Right lobe of liver (tissue), 6 donors: ENCODE measurements at regions not wholly inside any gene's neighbourhood (a gene's known extent, or its start where the extent isn't known, plus 50 kb on each side); places are given as distances from the start of the nearest gene placed in this dataset.

ENCODE experiments used
- ATAC-seq, 4 donors: fragments of 200-7000 bp; cut with Tn5 transposase; one replicate each; pipeline ENCODE4 v1.9.1; 2020; ENCODE audit warnings: mild to moderate bottlenecking in 4 of 4, moderate library complexity in 4 of 4
- DNase-seq, 3 donors: peaks; one replicate each; pipeline ENCODE4 v3.0.0-alpha.2; 2020
- H3K27ac ChIP-seq, 3 donors: fragments of 200-600 bp; one replicate each; pipeline ENCODE4 v1.8.0; 2022
- H3K27me3 ChIP-seq, 2 donors: fragments of 200-600 bp; one replicate each; pipeline ENCODE4 v1.8.0; 2022
- H3K36me3 ChIP-seq, 4 donors: fragments of 200-600 bp; sonication (generic) in 1 of 4; one replicate each; pipeline versions ENCODE4 v1.5.1 to v1.8.0; 2017 to 2022; ENCODE audit warnings: control low read depth in 1 of 4
- H3K4me1 ChIP-seq, 4 donors: fragments of 200-600 bp; sonication (generic) in 1 of 4; one replicate each; pipeline versions ENCODE4 v1.5.1 to v1.8.0; 2017 to 2022; ENCODE audit warnings: control low read depth in 1 of 4
- H3K4me3 ChIP-seq, 3 donors: fragments of 200-600 bp; one replicate each; pipeline ENCODE4 v1.8.0; 2022
- H3K9me3 ChIP-seq, 4 donors: fragments of 200-600 bp; sonication (generic) in 1 of 4; one replicate each; pipeline versions ENCODE4 v1.5.1 to v1.8.0; 2017 to 2022; ENCODE audit warnings: control low read depth in 1 of 4
- CTCF ChIP-seq, 4 donors: fragments of 200-600 bp in 3 of 4; fragments of 450-650 bp in 1 of 4; IDR thresholded peaks; one replicate each; pipeline versions ENCODE4 v1.5.1 to v1.8.0; 2016 to 2022; ENCODE audit warnings: antibody characterized with exemption in 4 of 4, mild to moderate bottlenecking in 2 of 4
- POLR2A ChIP-seq: fragments of 450-650 bp; IDR thresholded peaks from one replicate; pipeline ENCODE4 v1.6.1; 2017; ENCODE audit warnings: antibody characterized with exemption, mild to moderate bottlenecking
- WGBS: methylation state at CpG from one replicate; pipeline ENCODE4 v1.1.6; 2018; ENCODE audit warnings: low coverage, low lambda C conversion rate; ENCODE audit not compliant: insufficient coverage; ENCODE audit errors: missing lambda C conversion rate; 5-methylcytosine and 5-hydroxymethylcytosine counted together
- intact Hi-C, 2 donors: fragments of 100-400 bp; cut with DNase I; formaldehyde crosslinking; loops; one replicate each; pipeline versions ENCODE4 v1.11.2 to v1.14.1; 2022
- donor health status: DM: no; HTN: yes; CAD: no.
- donor health status: DM: no; HTN: no; CAD: no.
- donor health status: DM: no; HTN: no; CAD: no.
- donor health status: DM: no; HTN: yes; CAD: no.
- donor health status: DM: no; HTN: yes; CAD: no.

GRCh38 chr4:141410839-141411238, 190.1 kb downstream of the ZNF330 start:
- no peak for TF ChIP-seq POLR2A
- TF ChIP-seq CTCF (IDR thresholded peaks at IDR 0.05) = no peak
- Histone ChIP-seq H3K4me3 (no peak overlapping the region), H3K27ac (no peak overlapping the region), H3K36me3 (no peaks in the 10 kb centered on the region), H3K4me1 (no peaks in the 10 kb centered on the region), H3K27me3 (no peaks in the 10 kb centered on the region), H3K9me3 (no peaks in the 10 kb centered on the region)
- intact Hi-C loops = no loop called here
- DNase-seq (no peak), ATAC-seq (no peak)
- WGBS = 56% methylated on average over 4 of the region's 4 CpGs

- no peak overlapping the region for H3K4me3 ChIP-seq
- TF ChIP-seq POLR2A = no peak
- TF ChIP-seq CTCF (IDR thresholded peaks at IDR 0.05) = no peak
- no peaks in the 10 kb centered on the region for H3K27me3 ChIP-seq
- intact Hi-C loops = no loop called here
- no peaks in the 10 kb centered on the region for H3K4me1 ChIP-seq
- H3K9me3 ChIP-seq = no peaks in the 10 kb centered on the region
- H3K36me3 ChIP-seq = no peaks in the 10 kb centered on the region
- no peak overlapping the region for H3K27ac ChIP-seq
- DNase-seq (no peak), ATAC-seq (no peak)
- WGBS = 60% methylated on average over 1 of the region's 1 CpG
Measured at GRCh38 chr4:141411936-141412335, 191.2 kb downstream of the ZNF330 start.

GRCh38 chr4:141413366-141413765, 192.7 kb downstream of the ZNF330 start:
- H3K27me3 ChIP-seq = no peaks in the 10 kb centered on the region
- ATAC-seq (no peak), DNase-seq (no peak)
- WGBS = 47% methylated on average over 2 of the region's 2 CpGs
- H3K4me1 ChIP-seq = no peaks in the 10 kb centered on the region
- intact Hi-C loops = no loop called here
- no peaks in the 10 kb centered on the region for H3K9me3 ChIP-seq
- no peak for TF ChIP-seq CTCF (IDR thresholded peaks at IDR 0.05)
- TF ChIP-seq POLR2A = no peak
- no peaks in the 10 kb centered on the region for H3K36me3 ChIP-seq
- no peak overlapping the region for H3K4me3 ChIP-seq
- H3K27ac ChIP-seq = no peak overlapping the region

- no peak overlapping the region for H3K4me3 ChIP-seq
- WGBS = 40% methylated on average over 2 of the region's 2 CpGs
- no peak for ATAC-seq
- H3K4me1 ChIP-seq = no peaks in the 10 kb centered on the region
- no peaks in the 10 kb centered on the region for H3K9me3 ChIP-seq
- intact Hi-C loops = no loop called here
- no peaks in the 10 kb centered on the region for H3K36me3 ChIP-seq
- TF ChIP-seq CTCF (IDR thresholded peaks at IDR 0.05) = no peak
- TF ChIP-seq POLR2A = no peak
- no peak overlapping the region for H3K27ac ChIP-seq
- no peaks in the 10 kb centered on the region for H3K27me3 ChIP-seq
- no peak for DNase-seq
Measured at GRCh38 chr4:141415651-141416050, 195.0 kb downstream of the ZNF330 start.

GRCh38 chr4:141416219-141416618, 195.5 kb downstream of the ZNF330 start:
- no peak for TF ChIP-seq POLR2A
- no peak for TF ChIP-seq CTCF (IDR thresholded peaks at IDR 0.05)
- Histone ChIP-seq H3K4me3 (no peak overlapping the region), H3K27ac (no peak overlapping the region), H3K27me3 (no peaks in the 10 kb centered on the region), H3K4me1 (no peaks in the 10 kb centered on the region), H3K9me3 (no peaks in the 10 kb centered on the region), H3K36me3 (no peaks in the 10 kb centered on the region)
- intact Hi-C loops = no loop called here
- 67% methylated on average over 2 of the region's 2 CpGs for WGBS
- DNase-seq = no peak
- no peak for ATAC-seq
